ENCODE measurements at regions not wholly inside any gene's neighbourhood (a gene's known extent, or its start where the extent isn't known, plus 50 kb on each side); places are given as distances from the start of the nearest gene placed in this dataset.

DNA sequence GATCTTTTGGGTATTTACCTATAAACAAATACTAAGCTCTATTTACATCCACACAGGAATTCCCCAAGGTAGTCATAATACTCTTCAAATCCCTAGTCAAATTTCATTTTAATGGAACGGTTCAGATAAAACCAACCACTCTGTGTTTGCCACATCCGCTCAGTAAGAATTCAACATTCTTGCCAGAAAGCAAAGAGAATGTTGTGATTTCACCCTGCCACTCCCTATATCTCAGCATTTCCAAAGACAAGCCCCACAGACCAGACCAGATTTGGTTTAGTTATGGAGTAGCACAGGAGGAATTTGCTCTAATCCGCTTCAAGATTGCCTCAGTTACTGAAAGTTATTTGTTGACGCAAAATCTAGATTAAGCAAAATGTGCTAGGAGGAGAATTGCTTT is 105.6 kb upstream of the SERP2 start:
- H3K4me3 ChIP-seq (replicated peaks; ENCODE audit: low read depth, low read length) = no peak overlapping the region
- TF ChIP-seq, protein P1, sequence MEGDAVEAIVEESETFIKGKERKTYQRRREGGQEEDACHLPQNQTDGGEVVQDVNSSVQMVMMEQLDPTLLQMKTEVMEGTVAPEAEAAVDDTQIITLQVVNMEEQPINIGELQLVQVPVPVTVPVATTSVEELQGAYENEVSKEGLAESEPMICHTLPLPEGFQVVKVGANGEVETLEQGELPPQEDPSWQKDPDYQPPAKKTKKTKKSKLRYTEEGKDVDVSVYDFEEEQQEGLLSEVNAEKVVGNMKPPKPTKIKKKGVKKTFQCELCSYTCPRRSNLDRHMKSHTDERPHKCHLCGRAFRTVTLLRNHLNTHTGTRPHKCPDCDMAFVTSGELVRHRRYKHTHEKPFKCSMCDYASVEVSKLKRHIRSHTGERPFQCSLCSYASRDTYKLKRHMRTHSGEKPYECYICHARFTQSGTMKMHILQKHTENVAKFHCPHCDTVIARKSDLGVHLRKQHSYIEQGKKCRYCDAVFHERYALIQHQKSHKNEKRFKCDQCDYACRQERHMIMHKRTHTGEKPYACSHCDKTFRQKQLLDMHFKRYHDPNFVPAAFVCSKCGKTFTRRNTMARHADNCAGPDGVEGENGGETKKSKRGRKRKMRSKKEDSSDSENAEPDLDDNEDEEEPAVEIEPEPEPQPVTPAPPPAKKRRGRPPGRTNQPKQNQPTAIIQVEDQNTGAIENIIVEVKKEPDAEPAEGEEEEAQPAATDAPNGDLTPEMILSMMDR (IDR thresholded peaks at IDR 0.05; ENCODE audit: low read length, missing control alignments) = no peak
- peak; percentile 90 for DNase-seq (ENCODE audit: low read depth)

DNA sequence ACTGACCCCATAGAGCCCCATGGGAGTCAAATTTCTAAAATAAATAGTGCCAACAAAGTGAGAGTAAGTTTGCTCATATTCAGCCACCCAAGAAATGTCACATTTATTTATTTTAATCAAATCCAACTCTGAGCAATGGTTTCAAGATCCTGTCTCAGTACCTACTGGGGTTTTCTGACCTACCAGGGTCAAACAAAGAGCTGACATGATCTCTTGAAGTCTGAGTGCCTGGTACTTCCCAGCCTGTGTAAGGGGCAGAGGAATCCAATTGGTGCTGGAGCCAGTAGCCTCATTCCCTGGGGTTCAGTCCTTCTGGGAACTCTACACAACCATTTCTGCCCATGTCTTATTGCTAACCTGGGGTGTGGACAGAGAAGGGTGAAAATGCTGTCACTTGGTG is 104.6 kb upstream of the SERP2 start:
- no peak overlapping the region for H3K4me3 ChIP-seq (replicated peaks; ENCODE audit: low read depth, low read length)
- DNase-seq (ENCODE audit: low read depth) = no peak
- TF ChIP-seq, protein P1 (IDR thresholded peaks at IDR 0.05; ENCODE audit: low read length, missing control alignments) = no peak

DNA sequence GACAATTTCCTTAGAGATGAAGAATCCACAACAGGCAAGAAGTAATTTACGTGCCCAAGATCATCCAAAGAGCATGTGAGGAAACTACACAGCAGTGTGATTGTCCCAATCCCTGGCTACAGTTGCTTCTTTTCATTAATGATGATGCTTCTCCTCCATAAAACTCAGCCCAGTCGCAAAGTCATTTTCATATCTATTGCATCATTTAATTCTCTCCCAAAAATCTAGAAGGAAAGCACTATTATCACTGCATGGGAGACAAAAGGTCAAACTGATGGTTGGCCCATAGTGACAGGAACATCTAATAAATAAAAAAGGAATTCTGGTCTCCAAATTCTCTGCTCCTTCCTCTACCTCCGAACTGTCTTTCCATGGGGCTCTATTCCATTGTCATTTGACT is 103.5 kb upstream of the SERP2 start:
- TF ChIP-seq, protein P1 (IDR thresholded peaks at IDR 0.05; ENCODE audit: low read length, missing control alignments) = no peak
- no peak overlapping the region for H3K4me3 ChIP-seq (replicated peaks; ENCODE audit: low read depth, low read length)
- no peak for DNase-seq (ENCODE audit: low read depth)

DNA sequence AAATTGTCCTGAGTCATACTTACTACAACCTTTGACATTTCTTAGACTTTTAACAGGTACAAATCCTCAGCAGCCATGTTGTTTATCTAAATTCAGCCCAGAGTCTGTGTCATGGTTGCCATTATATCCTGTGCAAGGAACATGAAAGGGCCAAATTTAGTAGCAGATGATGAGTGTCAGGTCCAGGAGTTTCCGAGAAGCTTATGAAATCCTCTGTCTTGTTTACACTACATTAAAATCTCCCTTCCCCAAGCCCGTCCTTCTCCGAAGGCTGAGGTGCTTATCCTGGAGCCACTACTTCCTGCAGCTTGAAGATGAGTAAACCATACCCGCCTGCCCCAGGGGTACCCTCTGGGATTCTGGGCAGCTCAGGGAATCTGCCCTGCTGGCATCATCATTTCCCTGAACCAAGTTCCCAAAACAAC is 102.6 kb upstream of the SERP2 start:
- TF ChIP-seq, protein P1 (IDR thresholded peaks at IDR 0.05; ENCODE audit: low read length, missing control alignments) = no peak

DNA sequence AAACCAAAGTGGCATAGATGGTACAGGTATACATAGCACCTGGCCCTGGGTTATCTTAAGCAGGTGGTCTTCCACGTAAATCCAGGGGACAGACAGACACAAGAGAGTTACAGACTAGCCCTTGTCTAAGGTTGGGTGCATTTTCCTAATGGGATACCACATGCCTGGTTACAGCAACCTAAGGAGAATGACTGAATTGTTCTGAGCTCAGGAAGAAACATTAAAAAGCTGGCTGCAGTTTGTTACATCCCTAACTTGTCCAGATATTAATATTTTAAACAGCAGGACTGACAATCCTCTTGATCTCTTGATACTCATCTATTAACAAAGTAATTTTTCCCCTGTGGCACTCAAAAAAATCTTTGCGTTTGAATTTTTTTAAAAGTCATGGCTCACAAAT is 102.2 kb upstream of the SERP2 start:
- TF ChIP-seq, protein P1 (IDR thresholded peaks at IDR 0.05; ENCODE audit: low read length, missing control alignments) = no peak
- DNase-seq (ENCODE audit: low read depth) = no peak
- H3K4me3 ChIP-seq (replicated peaks; ENCODE audit: low read depth, low read length) = no peak overlapping the region

More for the DNA sequence above, 102.6 kb upstream of the SERP2 start:
- peak; percentile 54 for DNase-seq (ENCODE audit: low read depth)
- no peak overlapping the region for H3K4me3 ChIP-seq (replicated peaks; ENCODE audit: low read depth, low read length)

DNA sequence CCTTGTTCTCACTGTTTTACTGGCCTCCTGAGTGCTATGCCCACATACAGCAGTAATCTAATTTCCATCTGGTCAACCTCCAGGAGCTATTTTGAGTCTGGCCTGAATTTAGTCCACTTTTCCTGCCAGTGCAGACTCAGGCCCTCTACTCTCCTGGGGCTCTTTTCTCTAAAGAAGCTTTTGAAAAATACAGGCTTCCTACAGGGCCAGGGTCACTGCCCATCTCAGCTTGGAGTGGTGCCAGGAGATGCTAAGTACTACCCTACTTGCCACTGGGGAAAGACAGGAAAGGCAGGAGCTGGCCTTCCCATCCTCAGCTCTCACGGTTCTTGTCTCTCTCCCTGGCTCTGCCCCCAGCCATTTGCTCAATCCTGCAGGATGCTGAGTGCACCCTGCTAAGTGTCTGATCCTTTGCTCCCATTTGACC is 101.7 kb upstream of the SERP2 start:
- DNase-seq (ENCODE audit: low read depth) = no peak
- TF ChIP-seq, protein P1 (IDR thresholded peaks at IDR 0.05; ENCODE audit: low read length, missing control alignments) = no peak
- no peak overlapping the region for H3K4me3 ChIP-seq (replicated peaks; ENCODE audit: low read depth, low read length)

DNA sequence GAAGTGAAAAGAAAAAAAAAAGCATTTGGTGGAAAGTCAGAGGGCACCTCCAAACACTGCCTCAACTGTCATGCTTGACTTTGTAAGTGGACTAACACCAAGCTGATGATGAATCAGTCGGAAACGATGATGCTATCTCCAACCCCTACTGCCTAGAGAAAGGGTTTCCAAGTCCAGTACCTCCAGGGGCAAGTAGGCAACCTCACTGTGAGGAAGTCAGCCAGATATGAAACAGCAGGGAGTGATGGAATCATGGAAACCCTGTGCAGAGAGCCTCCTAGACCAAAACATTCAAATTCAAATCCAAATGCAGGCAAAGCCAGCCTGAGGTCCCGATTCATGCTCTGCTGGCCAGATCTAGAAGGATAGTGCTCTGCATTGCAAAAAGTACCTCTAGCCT is 100.9 kb upstream of the SERP2 start:
- no peak for DNase-seq (ENCODE audit: low read depth)
- no peak overlapping the region for H3K4me3 ChIP-seq (replicated peaks; ENCODE audit: low read depth, low read length)
- TF ChIP-seq, protein P1 (IDR thresholded peaks at IDR 0.05; ENCODE audit: low read length, missing control alignments) = no peak
